H9 (cell line): ENCODE measurements at regions not wholly inside any gene's neighbourhood (a gene's known extent, or its start where the extent isn't known, plus 50 kb on each side); places are given as distances from the start of the nearest gene placed in this dataset.

ENCODE experiments used
- DNase-seq: peaks from one replicate; pipeline ENCODE4 v3.0.0-alpha.2; 2017
- H2AFZ ChIP-seq: one replicate; pipeline ENCODE4 v1.6.1; 2013; ENCODE audit warnings: mild to moderate bottlenecking, low read length, control low read depth, moderate library complexity
- H2AK5ac ChIP-seq: 2 replicates; pipeline ENCODE4 v1.6.1; 2013; ENCODE audit warnings: low read length, control low read depth, mixed read lengths; ENCODE audit not compliant: insufficient read length
- H2BK120ac ChIP-seq: one replicate; pipeline ENCODE4 v1.6.1; 2013; ENCODE audit warnings: low read depth, mild to moderate bottlenecking, low read length, control low read depth, inconsistent platforms; ENCODE audit not compliant: poor library complexity, severe bottlenecking
- H2BK12ac ChIP-seq: 2 replicates; pipeline ENCODE4 v1.6.1; 2013; ENCODE audit warnings: low read length, control low read depth, mixed read lengths, low read depth; ENCODE audit not compliant: insufficient read length
- H2BK15ac ChIP-seq: 2 replicates; pipeline ENCODE4 v1.6.1; 2013; ENCODE audit warnings: low read depth, low read length, control low read depth
- H2BK20ac ChIP-seq: one replicate; pipeline ENCODE4 v1.6.1; 2013; ENCODE audit warnings: low read depth, mild to moderate bottlenecking, low read length, control low read depth, inconsistent platforms; ENCODE audit not compliant: poor library complexity, severe bottlenecking
- H2BK5ac ChIP-seq: 2 replicates; pipeline ENCODE4 v1.6.1; 2013; ENCODE audit warnings: low read length, control low read depth, mixed read lengths; ENCODE audit not compliant: insufficient read length
- H3K14ac ChIP-seq: 2 replicates; pipeline ENCODE4 v1.6.1; 2013; ENCODE audit warnings: low read length, control low read depth; ENCODE audit not compliant: insufficient read depth
- H3K18ac ChIP-seq: 2 replicates; pipeline ENCODE4 v1.6.1; 2013; ENCODE audit warnings: low read depth, mild to moderate bottlenecking, mixed read lengths, low read length, control low read depth; ENCODE audit not compliant: insufficient read length
- H3K23ac ChIP-seq: 2 replicates; pipeline ENCODE4 v1.6.1; 2013; ENCODE audit warnings: low read length, control low read depth, mixed read lengths, low read depth; ENCODE audit not compliant: insufficient read length
- H3K23me2 ChIP-seq: 2 replicates; pipeline ENCODE4 v1.6.1; 2013; ENCODE audit warnings: low read depth, mild to moderate bottlenecking, mixed read lengths, low read length, control low read depth; ENCODE audit not compliant: insufficient read length, poor library complexity, severe bottlenecking
- H3K27ac ChIP-seq: 2 replicates; pipeline ENCODE4 v1.5.1; 2013; ENCODE audit warnings: low read length, control low read depth, mixed read lengths, low read depth; ENCODE audit not compliant: insufficient read length
- H3K27me3 ChIP-seq: 2 replicates; pipeline ENCODE4 v1.6.1; 2013; ENCODE audit warnings: low read length, control low read depth, inconsistent platforms; ENCODE audit not compliant: insufficient read depth
- H3K4ac ChIP-seq: 2 replicates; pipeline ENCODE4 v1.6.1; 2013; ENCODE audit warnings: low read depth, mild to moderate bottlenecking, control low read depth, inconsistent platforms, low read length, moderate library complexity
- H3K4me1 ChIP-seq: 2 replicates; pipeline ENCODE4 v1.6.1; 2013; ENCODE audit warnings: low read length, control low read depth, inconsistent platforms; ENCODE audit not compliant: insufficient read depth
- H3K4me2 ChIP-seq: 2 replicates; pipeline ENCODE4 v1.6.1; 2013; ENCODE audit warnings: low read length, control low read depth, mixed read lengths; ENCODE audit not compliant: insufficient read length, insufficient read depth
- H3K56ac ChIP-seq: 2 replicates; pipeline ENCODE4 v1.6.1; 2013; ENCODE audit warnings: low read depth, mild to moderate bottlenecking, mixed read lengths, low read length, control low read depth; ENCODE audit not compliant: insufficient read length
- H3K79me1 ChIP-seq: 2 replicates; pipeline ENCODE4 v1.6.1; 2013; ENCODE audit warnings: low read depth, mild to moderate bottlenecking, moderate library complexity, low read length, control low read depth, inconsistent platforms; ENCODE audit not compliant: insufficient read depth, poor library complexity, severe bottlenecking
- H3K79me2 ChIP-seq: 2 replicates; pipeline ENCODE4 v1.6.1; 2013; ENCODE audit warnings: low read length, control low read depth, inconsistent platforms; ENCODE audit not compliant: insufficient read depth
- H3K9ac ChIP-seq: 2 replicates; pipeline ENCODE4 v1.6.1; 2013; ENCODE audit warnings: low read length, control low read depth, mixed read lengths; ENCODE audit not compliant: insufficient read length; ENCODE audit errors: extremely low read depth
- H3K9me3 ChIP-seq: one replicate; pipeline ENCODE4 v1.6.1; 2013; ENCODE audit warnings: low read depth, low read length, inconsistent platforms; ENCODE audit not compliant: control insufficient read depth
- H3T11ph ChIP-seq: one replicate; pipeline ENCODE4 v1.6.1; 2013; ENCODE audit warnings: mild to moderate bottlenecking, low read length, control low read depth, inconsistent platforms
- H4K20me1 ChIP-seq: one replicate; pipeline ENCODE4 v1.6.1; 2013; ENCODE audit not compliant: control insufficient read depth, insufficient read length, insufficient read depth
- H4K5ac ChIP-seq: 2 replicates; pipeline ENCODE4 v1.6.1; 2013; ENCODE audit warnings: low read depth, mild to moderate bottlenecking, mixed read lengths, low read length, control low read depth; ENCODE audit not compliant: insufficient read length
- H4K8ac ChIP-seq: replicated peaks from 2 replicates; pipeline ENCODE4 v1.6.1; 2013; ENCODE audit warnings: low read length, control low read depth, mixed read lengths, low read depth; ENCODE audit not compliant: insufficient read length
- H4K91ac ChIP-seq: 2 replicates; pipeline ENCODE4 v1.6.1; 2013; ENCODE audit warnings: low read depth, mild to moderate bottlenecking, moderate library complexity, mixed read lengths, low read length, control low read depth; ENCODE audit not compliant: insufficient read length
- H3K27ac Mint-ChIP-seq, 3 experiments: 2 replicates in 2 of 3; 3 replicates in 1 of 3; pipeline ENCODE4 v1.8.0; 2020 to 2021; ENCODE audit warnings: mixed read lengths in 3 of 3, mild to moderate bottlenecking in 1 of 3, moderate library complexity in 1 of 3
- H3K27me3 Mint-ChIP-seq: 2 replicates; pipeline ENCODE4 v1.8.0; 2021; ENCODE audit warnings: low read depth, mild to moderate bottlenecking, moderate library complexity, mixed read lengths
- H3K36me3 Mint-ChIP-seq, 3 experiments: 2 replicates in 2 of 3; 3 replicates in 1 of 3; pipeline ENCODE4 v1.8.0; 2020 to 2021; ENCODE audit warnings: low read depth in 3 of 3, mixed read lengths in 3 of 3; ENCODE audit not compliant: insufficient read depth in 1 of 3
- H3K4me1 Mint-ChIP-seq, 2 experiments: 2 replicates each; pipeline ENCODE4 v1.8.0; 2020; ENCODE audit warnings: mixed read lengths in 2 of 2
- H3K4me3 Mint-ChIP-seq, 2 experiments: 2 replicates in 1 of 2; 3 replicates in 1 of 2; pipeline ENCODE4 v1.8.0; 2020 to 2021; ENCODE audit warnings: mild to moderate bottlenecking in 2 of 2, mixed read lengths in 2 of 2, moderate library complexity in 1 of 2
- H3K9me3 Mint-ChIP-seq, 2 experiments: 2 replicates in 1 of 2; 3 replicates in 1 of 2; pipeline ENCODE4 v1.8.0; 2020; ENCODE audit warnings: mild to moderate bottlenecking in 2 of 2, mixed read lengths in 2 of 2, moderate library complexity in 1 of 2
- CTCF ChIP-seq: fragments of 200-600 bp; sonication (generic); conservative IDR thresholded peaks from 3 replicates; pipeline ENCODE4 v1.8.0; 2021; ENCODE audit warnings: antibody characterized with exemption, mild to moderate bottlenecking
- WGBS: extraction: QIAGEN DNeasy Blood & Tissue Kit; methylation state at CpG from one replicate; pipeline ENCODE4 v1.1.7; 2013; ENCODE audit warnings: missing lambda C conversion rate, low lambda C conversion rate, mixed read lengths; ENCODE audit not compliant: insufficient read length; ENCODE audit errors: extremely low coverage; 5-methylcytosine and 5-hydroxymethylcytosine counted together

DNA sequence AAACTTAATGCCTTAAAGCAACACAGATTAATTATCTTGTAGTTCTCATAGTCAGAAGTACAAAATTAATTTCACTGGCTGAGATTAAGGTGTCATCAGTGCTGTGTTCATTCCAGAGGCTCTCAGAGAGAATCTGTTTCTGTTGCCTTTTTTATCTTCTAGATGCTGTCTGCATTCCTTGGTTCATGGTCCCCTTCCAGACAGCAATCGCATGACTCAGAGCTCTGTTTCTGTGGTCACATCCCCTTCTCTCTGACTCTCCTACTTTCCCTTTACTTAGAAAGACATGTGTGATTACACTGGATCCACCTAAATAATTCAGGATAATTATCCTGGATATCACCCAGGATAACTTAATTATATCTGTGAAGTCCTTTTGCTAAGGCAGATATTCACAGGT lies 148.6 kb downstream of the MAIP1 start:
- Histone ChIP-seq H3K56ac (no peak overlapping the region), H4K91ac (no peak overlapping the region), H3K27me3 (no peaks in the 10 kb centered on the region), H2BK15ac (no peak overlapping the region), H2AK5ac (no peak overlapping the region), H4K8ac (no peak overlapping the region), H2BK20ac (no peak overlapping the region), H4K5ac (no peak overlapping the region), H2BK120ac (no peak overlapping the region), H3K4me1 (no peaks in the 10 kb centered on the region), H3T11ph (no peak overlapping the region), H3K14ac (no peak overlapping the region), H3K9ac (no peak overlapping the region), H3K4me2 (no peak overlapping the region), H3K23me2 (no peaks in the 10 kb centered on the region), H2BK12ac (no peak overlapping the region), H3K79me1 (no peaks in the 10 kb centered on the region), H3K4ac (no peak overlapping the region), H2BK5ac (no peak overlapping the region), H3K18ac (no peak overlapping the region), H3K27ac (no peak overlapping the region), H2AFZ (no peak overlapping the region), H3K9me3 (no peaks in the 10 kb centered on the region), H4K20me1 (no peaks in the 10 kb centered on the region), H3K23ac (no peak overlapping the region), H3K79me2 (no peaks in the 10 kb centered on the region)
- peaks cover 3 to 7% of the 10 kb centered on the region in 2 experiments for H3K4me1 Mint-ChIP-seq
- peak overlapping the region in 1 of 3 experiments; percentile 54; a peak in 1 of 7 replicates for H3K27ac Mint-ChIP-seq
- DNase-seq, result no peak
- no peaks in the 10 kb centered on the region for H3K36me3 Mint-ChIP-seq
- no peaks in the 10 kb centered on the region for H3K9me3 Mint-ChIP-seq
- no CpG with 5 or more reads among the region's 1 CpG for WGBS
- TF ChIP-seq CTCF, result no peak
- H3K27me3 Mint-ChIP-seq, result no peaks in the 10 kb centered on the region
- H3K4me3 Mint-ChIP-seq, result no peak overlapping the region
